OCI-LY1 (cell line): ENCODE measurements at regions not wholly inside any gene's neighbourhood (a gene's known extent, or its start where the extent isn't known, plus 50 kb on each side); places are given as distances from the start of the nearest gene placed in this dataset.

ENCODE experiments used
- H2AFZ ChIP-seq: fragments of 200-600 bp; sonication (generic), shearing (Covaris generic); 2 replicates; pipeline ENCODE4 v1.6.0; 2014; ENCODE audit warnings: antibody characterized with exemption, mild to moderate bottlenecking, low read length
- H3F3A ChIP-seq: fragments of 200-600 bp; sonication (generic), shearing (Covaris generic); 2 replicates; pipeline ENCODE4 v1.6.0; 2014; ENCODE audit warnings: mild to moderate bottlenecking, antibody characterized with exemption, low read length, moderate library complexity; ENCODE audit not compliant: insufficient read depth
- H3K27ac ChIP-seq: fragments of 200-600 bp; sonication (generic); 2 replicates; pipeline ENCODE4 v1.5.1; 2014; ENCODE audit warnings: low read length, mixed run types, mild to moderate bottlenecking, low read depth; ENCODE audit not compliant: poor library complexity, severe bottlenecking
- H3K27me3 ChIP-seq: fragments of 200-600 bp; sonication (generic); 2 replicates; pipeline ENCODE4 v1.6.0; 2014; ENCODE audit warnings: antibody characterized with exemption, mild to moderate bottlenecking, low read length, moderate library complexity; ENCODE audit not compliant: insufficient read depth
- H3K36me3 ChIP-seq: fragments of 200-600 bp; sonication (generic); 2 replicates; pipeline ENCODE4 v1.6.1; 2014; ENCODE audit warnings: mild to moderate bottlenecking, antibody characterized with exemption, low read length, moderate library complexity, mixed read lengths; ENCODE audit not compliant: insufficient read depth
- H3K4me1 ChIP-seq: fragments of 200-600 bp; sonication (generic); 2 replicates; pipeline ENCODE4 v1.5.1; 2014; ENCODE audit warnings: mild to moderate bottlenecking, low read length, moderate library complexity; ENCODE audit not compliant: insufficient read depth, severe bottlenecking
- H3K4me2 ChIP-seq: fragments of 200-600 bp; sonication (generic), shearing (Covaris generic); 2 replicates; pipeline ENCODE4 v1.6.1; 2014; ENCODE audit warnings: low read length
- H3K4me3 ChIP-seq: fragments of 200-600 bp; sonication (generic); 2 replicates; pipeline ENCODE4 v1.5.1; 2014; ENCODE audit warnings: low read length, low read depth, mild to moderate bottlenecking, mixed read lengths; ENCODE audit not compliant: poor library complexity, severe bottlenecking
- H3K79me2 ChIP-seq: fragments of 200-600 bp; shearing (Covaris generic); 2 replicates; pipeline ENCODE4 v1.6.1; 2016; ENCODE audit warnings: mixed run types, low read length, mixed read lengths; ENCODE audit not compliant: insufficient read depth
- H3K9ac ChIP-seq: fragments of 200-600 bp; sonication (generic), shearing (Covaris generic); 2 replicates; pipeline ENCODE4 v1.6.1; 2014; ENCODE audit warnings: mild to moderate bottlenecking, low read length, mixed read lengths
- H3K9me2 ChIP-seq: fragments of 200-600 bp; sonication (generic), shearing (Covaris generic); 2 replicates; pipeline ENCODE4 v1.6.1; 2014; ENCODE audit warnings: low read depth, mild to moderate bottlenecking, low read length, mixed read lengths
- H3K9me3 ChIP-seq: fragments of 200-600 bp; shearing (Covaris generic); 2 replicates; pipeline ENCODE4 v1.6.1; 2014; ENCODE audit warnings: low read length, mixed read lengths
- H4K20me1 ChIP-seq: fragments of 200-600 bp; sonication (generic), shearing (Covaris generic); 2 replicates; pipeline ENCODE4 v1.6.0; 2016; ENCODE audit warnings: mild to moderate bottlenecking, low read length; ENCODE audit not compliant: insufficient read depth
- CTCF ChIP-seq: fragments of 200-600 bp; sonication (generic), shearing (Covaris generic); IDR thresholded peaks from 2 replicates; pipeline ENCODE4 v1.5.1; 2017; ENCODE audit warnings: mild to moderate bottlenecking, antibody characterized with exemption, low read length, moderate library complexity, mixed read lengths
- EZH2 ChIP-seq: fragments of 200-600 bp; sonication (generic), shearing (Covaris generic); IDR thresholded peaks from 2 replicates; pipeline ENCODE4 v1.8.0; 2017; ENCODE audit warnings: borderline replicate concordance, mixed run types, mild to moderate bottlenecking, antibody characterized with exemption, low read length, moderate library complexity, mixed read lengths

- no peak for TF ChIP-seq EZH2
- TF ChIP-seq CTCF = no peak
- no peaks in the 10 kb centered on the region for H3K27me3 ChIP-seq
- no peak overlapping the region for H3K4me2 ChIP-seq
- H3K9me3 ChIP-seq = no peaks in the 10 kb centered on the region
- no peak overlapping the region for H3K27ac ChIP-seq
- H3F3A ChIP-seq = no peaks in the 10 kb centered on the region
- H3K4me3 ChIP-seq = no peak overlapping the region
- H3K79me2 ChIP-seq = no peaks in the 10 kb centered on the region
- no peak overlapping the region for H3K9ac ChIP-seq
- no peak overlapping the region for H2AFZ ChIP-seq
- H3K4me1 ChIP-seq = no peaks in the 10 kb centered on the region
- no peaks in the 10 kb centered on the region for H3K36me3 ChIP-seq
- H4K20me1 ChIP-seq = no peaks in the 10 kb centered on the region
- no peaks in the 10 kb centered on the region for H3K9me2 ChIP-seq
Measured at GRCh38 chr2:180416627-180417026, 409.5 kb upstream of the CWC22 start.

GRCh38 chr2:180413336-180413735 is 406.2 kb upstream of the CWC22 start:
- Histone ChIP-seq H3K9me3 (no peaks in the 10 kb centered on the region), H3K4me1 (no peaks in the 10 kb centered on the region), H3K79me2 (no peaks in the 10 kb centered on the region), H3K4me2 (no peak overlapping the region), H4K20me1 (no peaks in the 10 kb centered on the region), H2AFZ (no peak overlapping the region), H3K36me3 (no peaks in the 10 kb centered on the region), H3K4me3 (no peak overlapping the region), H3K9me2 (no peaks in the 10 kb centered on the region), H3F3A (no peaks in the 10 kb centered on the region), H3K27me3 (no peaks in the 10 kb centered on the region), H3K27ac (no peak overlapping the region), H3K9ac (no peak overlapping the region)
- TF ChIP-seq CTCF (no peak), EZH2 (no peak)

GRCh38 chr2:180412219-180412618 is 405.1 kb upstream of the CWC22 start:
- H3K4me2 ChIP-seq = no peak overlapping the region
- no peaks in the 10 kb centered on the region for H3K4me1 ChIP-seq
- no peaks in the 10 kb centered on the region for H4K20me1 ChIP-seq
- H3K27me3 ChIP-seq = no peaks in the 10 kb centered on the region
- no peaks in the 10 kb centered on the region for H3K36me3 ChIP-seq
- H3F3A ChIP-seq = no peaks in the 10 kb centered on the region
- H3K9ac ChIP-seq = no peak overlapping the region
- no peaks in the 10 kb centered on the region for H3K9me3 ChIP-seq
- no peak overlapping the region for H3K4me3 ChIP-seq
- no peaks in the 10 kb centered on the region for H3K9me2 ChIP-seq
- no peak overlapping the region for H2AFZ ChIP-seq
- H3K27ac ChIP-seq = no peak overlapping the region
- TF ChIP-seq EZH2 (no peak), CTCF (no peak)
- no peaks in the 10 kb centered on the region for H3K79me2 ChIP-seq
